HCT116 (cell line): ENCODE measurements at regions not wholly inside any gene's neighbourhood (a gene's known extent, or its start where the extent isn't known, plus 50 kb on each side); places are given as distances from the start of the nearest gene placed in this dataset.

Source experiments
- EGR1 ChIP-seq: IDR thresholded peaks from 2 replicates; pipeline ENCODE4 v1.6.1; 2012; ENCODE audit warnings: low read depth
- ELF1 ChIP-seq: IDR thresholded peaks from 2 replicates; pipeline ENCODE4 v1.6.1; 2012; ENCODE audit warnings: low read depth, borderline replicate concordance
- EZH2 ChIP-seq: fragments of 200-600 bp; sonication (generic); IDR thresholded peaks from 2 replicates; pipeline ENCODE4 v1.6.1; 2017; ENCODE audit warnings: antibody characterized with exemption, mixed run types
- EZH2phosphoT487 ChIP-seq: fragments of 200-600 bp; IDR thresholded peaks from 2 replicates; pipeline ENCODE4 v1.6.1; 2018; ENCODE audit warnings: antibody characterized with exemption, borderline replicate concordance
- POLR2AphosphoS5 ChIP-seq: IDR thresholded peaks from 2 replicates; pipeline ENCODE4 v1.6.1; 2011; ENCODE audit warnings: mild to moderate bottlenecking, low read depth, low read length, moderate library complexity
- ZNF274 ChIP-seq: fragments of 200-500 bp; sonication (Bioruptor generic); IDR thresholded peaks from 2 replicates; pipeline ENCODE4 v1.6.1; 2014; ENCODE audit warnings: mild to moderate bottlenecking, low read depth, low read length, inconsistent platforms
- TF ChIP-seq, protein P1 (sequence below), 3 experiments: fragments of 200-600 bp in 1 of 3; sonication (generic) in 1 of 3; IDR thresholded peaks in 2 of 3; conservative IDR thresholded peaks in 1 of 3; 2 replicates each; pipeline ENCODE4 v1.5.1; 2012 to 2017; ENCODE audit warnings: low read depth in 2 of 3, low read length in 2 of 3, antibody characterized with exemption in 1 of 3, borderline replicate concordance in 1 of 3, control low read depth in 1 of 3, mild to moderate bottlenecking in 1 of 3, mixed read lengths in 1 of 3, mixed run types in 1 of 3, moderate library complexity in 1 of 3; ENCODE audit not compliant: insufficient read depth in 1 of 3

DNA sequence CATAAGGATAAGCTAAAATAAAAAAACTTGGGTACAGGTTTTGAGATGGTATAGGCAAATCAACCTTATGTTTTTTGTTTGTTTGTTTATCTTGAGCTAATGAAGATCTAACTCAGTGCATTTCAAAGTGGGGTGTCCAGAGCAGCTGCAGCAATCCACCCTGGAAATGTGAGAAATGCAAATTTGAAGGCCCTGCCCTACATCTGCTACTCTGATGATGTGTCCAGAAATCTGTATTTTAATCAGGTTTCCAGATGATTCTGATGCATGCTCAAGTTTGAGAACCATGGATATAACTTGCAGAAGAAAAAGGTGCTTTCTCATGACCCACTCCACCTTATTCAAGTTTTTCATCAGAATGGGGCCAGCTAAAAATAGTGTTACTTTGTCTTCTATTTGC lies 467.0 kb downstream of the NTRK2 start:
- TF ChIP-seq, protein P1, sequence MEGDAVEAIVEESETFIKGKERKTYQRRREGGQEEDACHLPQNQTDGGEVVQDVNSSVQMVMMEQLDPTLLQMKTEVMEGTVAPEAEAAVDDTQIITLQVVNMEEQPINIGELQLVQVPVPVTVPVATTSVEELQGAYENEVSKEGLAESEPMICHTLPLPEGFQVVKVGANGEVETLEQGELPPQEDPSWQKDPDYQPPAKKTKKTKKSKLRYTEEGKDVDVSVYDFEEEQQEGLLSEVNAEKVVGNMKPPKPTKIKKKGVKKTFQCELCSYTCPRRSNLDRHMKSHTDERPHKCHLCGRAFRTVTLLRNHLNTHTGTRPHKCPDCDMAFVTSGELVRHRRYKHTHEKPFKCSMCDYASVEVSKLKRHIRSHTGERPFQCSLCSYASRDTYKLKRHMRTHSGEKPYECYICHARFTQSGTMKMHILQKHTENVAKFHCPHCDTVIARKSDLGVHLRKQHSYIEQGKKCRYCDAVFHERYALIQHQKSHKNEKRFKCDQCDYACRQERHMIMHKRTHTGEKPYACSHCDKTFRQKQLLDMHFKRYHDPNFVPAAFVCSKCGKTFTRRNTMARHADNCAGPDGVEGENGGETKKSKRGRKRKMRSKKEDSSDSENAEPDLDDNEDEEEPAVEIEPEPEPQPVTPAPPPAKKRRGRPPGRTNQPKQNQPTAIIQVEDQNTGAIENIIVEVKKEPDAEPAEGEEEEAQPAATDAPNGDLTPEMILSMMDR (IDR thresholded peaks at IDR 0.05 in 2 of 3, conservative IDR thresholded peaks at IDR 0.05 in 1 of 3; ENCODE audit: borderline replicate concordance in 1 of 3, insufficient read depth in 1 of 3, low read depth in 2 of 3, low read length in 2 of 3): no peak
- TF ChIP-seq ELF1: no peak
- TF ChIP-seq EZH2: no peak
- no peak for TF ChIP-seq EZH2phosphoT487
- no peak for TF ChIP-seq POLR2AphosphoS5
- TF ChIP-seq EGR1: no peak
- no peak for TF ChIP-seq ZNF274
